Sigmoid colon (tissue), 6 donors: ENCODE measurements at regions not wholly inside any gene's neighbourhood (a gene's known extent, or its start where the extent isn't known, plus 50 kb on each side); places are given as distances from the start of the nearest gene placed in this dataset.

Experiments used
- DNase-seq: peaks from one replicate; pipeline ENCODE4 v3.0.0-alpha.2; 2019
- H3K27ac ChIP-seq, 4 donors: fragments of 200-600 bp; sonication (generic); one replicate each; pipeline ENCODE4 v1.5.1; 2016 to 2019; ENCODE audit warnings: mild to moderate bottlenecking in 1 of 4
- H3K27me3 ChIP-seq, 3 donors: fragments of 200-600 bp; sonication (generic); one replicate each; pipeline ENCODE4 v1.5.1; 2019; ENCODE audit warnings: mild to moderate bottlenecking in 1 of 3
- H3K36me3 ChIP-seq, 4 donors: fragments of 200-600 bp; sonication (generic); one replicate each; pipeline ENCODE4 v1.5.1; 2016 to 2019
- H3K4me1 ChIP-seq, 4 donors: fragments of 200-600 bp; sonication (generic); one replicate each; pipeline ENCODE4 v1.5.1; 2017 to 2019
- H3K4me3 ChIP-seq, 4 donors: fragments of 200-600 bp; sonication (generic); one replicate each; pipeline ENCODE4 v1.5.1; 2017 to 2019; ENCODE audit warnings: mild to moderate bottlenecking in 2 of 4, moderate library complexity in 1 of 4
- H3K9me3 ChIP-seq, 4 donors: fragments of 200-600 bp in 3 of 4; sonication (generic) in 3 of 4; one replicate each; pipeline versions ENCODE4 v1.5.1 to v1.6.1; 2013 to 2019
- EP300 ChIP-seq, 4 donors: sonication (generic); formaldehyde crosslinking; IDR thresholded peaks; one replicate each; pipeline ENCODE4 v1.6.1; 2017; ENCODE audit warnings: antibody characterized with exemption in 4 of 4
- POLR2A ChIP-seq, 2 donors: fragments of 450-650 bp; IDR thresholded peaks; one replicate each; pipeline ENCODE4 v1.6.1; 2016; ENCODE audit warnings: antibody characterized with exemption in 2 of 2, mild to moderate bottlenecking in 2 of 2, moderate library complexity in 2 of 2
- POLR2AphosphoS5 ChIP-seq, 4 donors: sonication (generic); formaldehyde crosslinking; IDR thresholded peaks; one replicate each; pipeline ENCODE4 v1.6.1; 2017; ENCODE audit warnings: antibody characterized with exemption in 4 of 4
- WGBS, 2 donors: extraction: QIAGEN DNeasy Blood & Tissue Kit; methylation state at CpG; one replicate each; pipeline ENCODE4 v1.1.7; 2013; 5-methylcytosine and 5-hydroxymethylcytosine counted together
- intact Hi-C: fragments of 100-400 bp; cut with DNase I; formaldehyde crosslinking; loops from one replicate; pipeline ENCODE4 v1.15.1; 2023
- TF ChIP-seq, protein P1 (sequence below), 4 experiments: fragments of 450-650 bp in 3 of 4; fragments of 200-600 bp in 1 of 4; IDR thresholded peaks; one replicate each; pipeline ENCODE4 v1.5.1; 2016 to 2019; ENCODE audit warnings: antibody characterized with exemption in 4 of 4, mild to moderate bottlenecking in 3 of 4, moderate library complexity in 2 of 4
- donor health status: healthy with polysubstance abuse.
- donor health status: healthy.

GRCh38 chr1:194293851-194294405 is 1107.5 kb upstream of the B3GALT2 start:
- no peaks in the 10 kb centered on the region for H3K9me3 ChIP-seq
- no peak for DNase-seq

DNA sequence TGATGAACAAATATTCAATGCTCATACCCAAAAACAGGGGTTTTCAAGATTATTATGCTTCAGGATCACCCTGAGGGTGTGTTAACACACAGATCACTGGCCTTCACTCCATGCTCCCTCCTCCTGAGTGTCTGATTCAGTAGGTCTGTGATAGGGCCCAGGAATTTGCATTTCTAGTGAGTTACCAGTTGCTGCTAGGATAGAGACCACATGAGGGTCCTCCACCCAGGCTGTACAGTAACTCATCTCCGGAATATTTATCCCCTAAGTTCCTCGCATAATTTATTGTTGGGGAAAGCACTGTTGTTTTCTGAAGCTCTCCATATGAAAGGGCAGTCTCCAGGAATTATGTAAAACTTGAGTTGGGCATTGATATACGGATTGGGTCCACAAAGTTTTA is 1106.6 kb upstream of the B3GALT2 start:
- Histone ChIP-seq H3K9me3 (no peaks in the 10 kb centered on the region), H3K27ac (no peak overlapping the region), H3K4me3 (no peak overlapping the region), H3K36me3 (no peaks in the 10 kb centered on the region), H3K27me3 (no peaks in the 10 kb centered on the region), H3K4me1 (no peaks in the 10 kb centered on the region)
- TF ChIP-seq, protein P1, sequence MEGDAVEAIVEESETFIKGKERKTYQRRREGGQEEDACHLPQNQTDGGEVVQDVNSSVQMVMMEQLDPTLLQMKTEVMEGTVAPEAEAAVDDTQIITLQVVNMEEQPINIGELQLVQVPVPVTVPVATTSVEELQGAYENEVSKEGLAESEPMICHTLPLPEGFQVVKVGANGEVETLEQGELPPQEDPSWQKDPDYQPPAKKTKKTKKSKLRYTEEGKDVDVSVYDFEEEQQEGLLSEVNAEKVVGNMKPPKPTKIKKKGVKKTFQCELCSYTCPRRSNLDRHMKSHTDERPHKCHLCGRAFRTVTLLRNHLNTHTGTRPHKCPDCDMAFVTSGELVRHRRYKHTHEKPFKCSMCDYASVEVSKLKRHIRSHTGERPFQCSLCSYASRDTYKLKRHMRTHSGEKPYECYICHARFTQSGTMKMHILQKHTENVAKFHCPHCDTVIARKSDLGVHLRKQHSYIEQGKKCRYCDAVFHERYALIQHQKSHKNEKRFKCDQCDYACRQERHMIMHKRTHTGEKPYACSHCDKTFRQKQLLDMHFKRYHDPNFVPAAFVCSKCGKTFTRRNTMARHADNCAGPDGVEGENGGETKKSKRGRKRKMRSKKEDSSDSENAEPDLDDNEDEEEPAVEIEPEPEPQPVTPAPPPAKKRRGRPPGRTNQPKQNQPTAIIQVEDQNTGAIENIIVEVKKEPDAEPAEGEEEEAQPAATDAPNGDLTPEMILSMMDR (IDR thresholded peaks at IDR 0.05): no peak
- no peak for TF ChIP-seq EP300 (IDR thresholded peaks at IDR 0.05)
- no peak for TF ChIP-seq POLR2AphosphoS5 (IDR thresholded peaks at IDR 0.05)
- no peak for TF ChIP-seq POLR2A (IDR thresholded peaks at IDR 0.05)
- intact Hi-C loops: loop anchor here (10.0 kb wide), 1 partner anchor 1108 kb away; the partner anchor contains the start of gene B3GALT2
- 85 to 87% methylated on average over 3 of the region's 3 CpGs for WGBS, 2 donors
- no peak for DNase-seq

More at GRCh38 chr1:194293851-194294405, 1107.5 kb upstream of the B3GALT2 start:
- no peaks in the 10 kb centered on the region for H3K36me3 ChIP-seq
- no peak overlapping the region for H3K4me3 ChIP-seq
- no peaks in the 10 kb centered on the region for H3K27me3 ChIP-seq
- TF ChIP-seq EP300 (IDR thresholded peaks at IDR 0.05): no peak
- TF ChIP-seq, protein P1 (IDR thresholded peaks at IDR 0.05): no peak
- TF ChIP-seq POLR2A (IDR thresholded peaks at IDR 0.05): no peak
- TF ChIP-seq POLR2AphosphoS5 (IDR thresholded peaks at IDR 0.05): no peak
- H3K4me1 ChIP-seq: no peaks in the 10 kb centered on the region
- intact Hi-C loops: loop anchor here (10.0 kb wide), 1 partner anchor 1109 kb away; the partner anchor contains the start of gene B3GALT2
- no peak overlapping the region for H3K27ac ChIP-seq
- 94 to 98% methylated on average over 1 of the region's 1 CpG for WGBS, 2 donors

DNA sequence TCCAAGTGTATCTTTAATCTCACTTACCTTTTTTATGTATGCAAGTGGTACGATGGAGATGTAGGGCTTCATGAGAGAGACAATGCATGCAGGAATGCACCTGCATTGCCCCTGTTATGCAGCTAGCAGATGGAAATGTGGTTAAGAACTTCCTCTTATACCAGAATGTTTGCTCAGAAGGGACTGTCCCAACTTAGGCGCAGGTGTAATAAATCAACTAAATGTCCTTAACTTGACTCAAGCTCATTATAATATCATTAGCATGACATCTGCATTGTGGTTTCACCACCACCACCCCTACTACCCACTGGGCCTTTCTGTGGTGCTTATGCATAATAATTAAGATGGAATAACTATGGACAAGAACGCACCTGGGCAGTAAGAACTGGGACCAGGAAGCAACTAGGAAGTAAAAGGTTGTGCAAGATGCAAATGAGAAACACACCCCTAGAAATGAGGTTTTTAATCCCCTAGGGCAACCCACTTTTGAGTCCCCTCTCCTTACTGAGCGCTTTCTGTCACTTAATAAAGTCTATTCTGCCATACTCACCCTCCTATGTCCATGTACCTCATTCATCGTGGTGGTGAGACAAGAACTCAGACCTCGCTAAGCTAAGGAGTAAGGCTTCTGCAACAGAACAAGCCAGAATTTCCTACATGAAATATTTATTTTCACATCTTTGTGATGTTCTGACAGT is 1103.3 kb upstream of the B3GALT2 start:
- TF ChIP-seq, protein P1 (IDR thresholded peaks at IDR 0.05): no peak
- TF ChIP-seq POLR2A (IDR thresholded peaks at IDR 0.05) (no peak), POLR2AphosphoS5 (IDR thresholded peaks at IDR 0.05) (no peak), EP300 (IDR thresholded peaks at IDR 0.05) (no peak)
- intact Hi-C loops: loop anchor here (10.0 kb wide), 1 partner anchor 1105 kb away; the partner anchor contains the start of gene B3GALT2

DNA sequence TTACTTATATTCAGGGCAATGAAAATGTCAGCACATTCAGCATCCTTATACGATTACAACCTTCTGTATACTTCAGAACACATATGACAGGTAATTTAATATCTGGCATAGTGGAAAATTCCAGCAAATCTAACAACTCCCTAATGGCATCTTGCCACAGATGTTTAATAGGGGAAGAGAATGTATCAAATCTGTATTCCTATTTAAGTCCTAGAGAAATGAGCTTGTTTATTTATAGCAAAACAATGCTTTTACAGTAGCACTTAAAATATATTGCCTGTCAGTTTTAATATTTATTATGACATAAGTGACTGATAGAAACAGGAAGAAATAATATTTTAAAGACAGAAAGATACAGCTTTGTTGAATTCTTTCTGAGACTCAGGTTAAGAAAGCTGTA is 1101.8 kb upstream of the B3GALT2 start:
- H3K4me1 ChIP-seq: no peaks in the 10 kb centered on the region
- WGBS, 2 donors: 83 to 85% methylated on average over 1 of the region's 1 CpG
- TF ChIP-seq EP300 (IDR thresholded peaks at IDR 0.05): no peak
- no peak for TF ChIP-seq POLR2A (IDR thresholded peaks at IDR 0.05)
- TF ChIP-seq, protein P1 (IDR thresholded peaks at IDR 0.05): no peak
- no peak for TF ChIP-seq POLR2AphosphoS5 (IDR thresholded peaks at IDR 0.05)
- no peaks in the 10 kb centered on the region for H3K27me3 ChIP-seq
- no peak overlapping the region for H3K27ac ChIP-seq
- intact Hi-C loops: no loop called here
- no peaks in the 10 kb centered on the region for H3K36me3 ChIP-seq
- no peak overlapping the region for H3K4me3 ChIP-seq
- H3K9me3 ChIP-seq: no peaks in the 10 kb centered on the region
- DNase-seq: no peak

More for the DNA sequence above, 1103.3 kb upstream of the B3GALT2 start:
- no peak for DNase-seq
- H3K27ac ChIP-seq: no peak overlapping the region
- no peaks in the 10 kb centered on the region for H3K27me3 ChIP-seq
- no peak overlapping the region for H3K4me3 ChIP-seq
- 58 to 68% methylated on average over 6 of the region's 6 CpGs for WGBS, 2 donors
- H3K36me3 ChIP-seq: no peaks in the 10 kb centered on the region
- H3K9me3 ChIP-seq: no peaks in the 10 kb centered on the region
- no peaks in the 10 kb centered on the region for H3K4me1 ChIP-seq
